ENCODE measurements at regions not wholly inside any gene's neighbourhood (a gene's known extent, or its start where the extent isn't known, plus 50 kb on each side); places are given as distances from the start of the nearest gene placed in this dataset.

- no peaks in the 10 kb centered on the region for H3K36me3 Mint-ChIP-seq (ENCODE audit: low read depth)
- 93 to 96% methylated on average over 4 to 5 of the region's 5 CpGs for WGBS, 2 experiments (ENCODE audit: insufficient coverage in 1 of 2, insufficient read length in 1 of 2)
- no peak overlapping the region for H3K9ac ChIP-seq (ENCODE audit: extremely low read depth, low read length, poor library complexity, severe bottlenecking)
- H3K27ac Mint-ChIP-seq, result no peak overlapping the region
- H3K27me3 ChIP-seq (ENCODE audit: control insufficient read depth, insufficient read depth, low read length, poor library complexity, severe bottlenecking), result no peaks in the 10 kb centered on the region
- peaks cover 4% of the 10 kb centered on the region for H3K4me1 ChIP-seq (ENCODE audit: control insufficient read depth, insufficient read depth, low read length)
- TF ChIP-seq CTCF (conservative IDR thresholded peaks at IDR 0.05), result no peak
- peak; percentile 42 for DNase-seq
- H3K9me3 ChIP-seq (ENCODE audit: control insufficient read depth, low read length), result no peaks in the 10 kb centered on the region
- peaks cover 9% of the 10 kb centered on the region for H3K27me3 Mint-ChIP-seq (ENCODE audit: insufficient read depth)
- H3K9me3 Mint-ChIP-seq, result no peaks in the 10 kb centered on the region
- no peak overlapping the region for H3K4me3 Mint-ChIP-seq
- no peak overlapping the region for H3K4me3 ChIP-seq (ENCODE audit: low read length)
- H3K4me1 Mint-ChIP-seq, result peaks cover 16% of the 10 kb centered on the region
- H3K36me3 ChIP-seq (ENCODE audit: control insufficient read depth, insufficient read depth, low read length), result no peaks in the 10 kb centered on the region
- no peak overlapping the region for H3K27ac ChIP-seq (ENCODE audit: low read depth, low read length)
These were observed 72.1 kb upstream of the NANOS1 start for GRCh38 chr10:118957443-118957825.

- TF ChIP-seq CTCF (conservative IDR thresholded peaks at IDR 0.05), result no peak
- no peak overlapping the region for H3K27ac Mint-ChIP-seq
- 91 to 96% methylated on average over 11 to 12 of the region's 12 CpGs for WGBS, 2 experiments (ENCODE audit: insufficient coverage in 1 of 2, insufficient read length in 1 of 2)
These were observed 71.5 kb upstream of the NANOS1 start for GRCh38 chr10:118957966-118958365.

GRCh38 chr10:118958559-118958958 is 71.0 kb upstream of the NANOS1 start:
- Histone ChIP-seq H3K4me1 (ENCODE audit: control insufficient read depth, insufficient read depth, low read length) (peaks cover 4% of the 10 kb centered on the region), H3K27ac (ENCODE audit: low read depth, low read length) (no peak overlapping the region), H3K9me3 (ENCODE audit: control insufficient read depth, low read length) (no peaks in the 10 kb centered on the region), H3K36me3 (ENCODE audit: control insufficient read depth, insufficient read depth, low read length) (no peaks in the 10 kb centered on the region), H3K27me3 (ENCODE audit: control insufficient read depth, insufficient read depth, low read length, poor library complexity, severe bottlenecking) (no peaks in the 10 kb centered on the region), H3K4me3 (ENCODE audit: low read length) (no peak overlapping the region), H3K9ac (ENCODE audit: extremely low read depth, low read length, poor library complexity, severe bottlenecking) (no peak overlapping the region)
- peaks cover 9% of the 10 kb centered on the region for H3K27me3 Mint-ChIP-seq (ENCODE audit: insufficient read depth)
- H3K4me3 Mint-ChIP-seq, result no peak overlapping the region
- no peak for DNase-seq
- TF ChIP-seq CTCF (conservative IDR thresholded peaks at IDR 0.05), result no peak
- no peaks in the 10 kb centered on the region for H3K9me3 Mint-ChIP-seq
- peaks cover 16% of the 10 kb centered on the region for H3K4me1 Mint-ChIP-seq
- no peaks in the 10 kb centered on the region for H3K36me3 Mint-ChIP-seq (ENCODE audit: low read depth)
- no peak overlapping the region for H3K27ac Mint-ChIP-seq
- WGBS, 2 experiments (ENCODE audit: insufficient coverage in 1 of 2, insufficient read length in 1 of 2), result 87 to 92% methylated on average over 3 to 5 of the region's 5 CpGs

More at GRCh38 chr10:118957966-118958365, 71.5 kb upstream of the NANOS1 start:
- peaks cover 4% of the 10 kb centered on the region for H3K4me1 ChIP-seq (ENCODE audit: control insufficient read depth, insufficient read depth, low read length)
- Mint-ChIP-seq H3K27me3 (ENCODE audit: insufficient read depth) (peaks cover 9% of the 10 kb centered on the region), H3K36me3 (ENCODE audit: low read depth) (no peaks in the 10 kb centered on the region), H3K4me3 (no peak overlapping the region), H3K9me3 (no peaks in the 10 kb centered on the region), H3K4me1 (peaks cover 16% of the 10 kb centered on the region)
- H3K9me3 ChIP-seq (ENCODE audit: control insufficient read depth, low read length), result no peaks in the 10 kb centered on the region
- no peak overlapping the region for H3K9ac ChIP-seq (ENCODE audit: extremely low read depth, low read length, poor library complexity, severe bottlenecking)
- no peak for DNase-seq
- H3K4me3 ChIP-seq (ENCODE audit: low read length), result no peak overlapping the region
- H3K27me3 ChIP-seq (ENCODE audit: control insufficient read depth, insufficient read depth, low read length, poor library complexity, severe bottlenecking), result no peaks in the 10 kb centered on the region
- no peak overlapping the region for H3K27ac ChIP-seq (ENCODE audit: low read depth, low read length)
- H3K36me3 ChIP-seq (ENCODE audit: control insufficient read depth, insufficient read depth, low read length), result no peaks in the 10 kb centered on the region

All from endodermal cell (in vitro differentiated cells).